Esophagus squamous epithelium (tissue), 4 donors: ENCODE measurements at regions not wholly inside any gene's neighbourhood (a gene's known extent, or its start where the extent isn't known, plus 50 kb on each side); places are given as distances from the start of the nearest gene placed in this dataset.

Source experiments
- POLR2A ChIP-seq, 4 donors: fragments of 450-650 bp; IDR thresholded peaks; one replicate each; pipeline ENCODE4 v1.6.1; 2017; ENCODE audit warnings: antibody characterized with exemption in 4 of 4, mild to moderate bottlenecking in 4 of 4, moderate library complexity in 3 of 4
- TF ChIP-seq, protein P1 (sequence below), 6 experiments: fragments of 450-650 bp in 4 of 6; fragments of 200-600 bp in 2 of 6; sonication (generic) in 2 of 6; IDR thresholded peaks; one replicate each; pipeline ENCODE4 v1.5.1; 2016 to 2019; ENCODE audit warnings: antibody characterized with exemption in 6 of 6, mild to moderate bottlenecking in 4 of 6, moderate library complexity in 4 of 6

- TF ChIP-seq, protein P1, sequence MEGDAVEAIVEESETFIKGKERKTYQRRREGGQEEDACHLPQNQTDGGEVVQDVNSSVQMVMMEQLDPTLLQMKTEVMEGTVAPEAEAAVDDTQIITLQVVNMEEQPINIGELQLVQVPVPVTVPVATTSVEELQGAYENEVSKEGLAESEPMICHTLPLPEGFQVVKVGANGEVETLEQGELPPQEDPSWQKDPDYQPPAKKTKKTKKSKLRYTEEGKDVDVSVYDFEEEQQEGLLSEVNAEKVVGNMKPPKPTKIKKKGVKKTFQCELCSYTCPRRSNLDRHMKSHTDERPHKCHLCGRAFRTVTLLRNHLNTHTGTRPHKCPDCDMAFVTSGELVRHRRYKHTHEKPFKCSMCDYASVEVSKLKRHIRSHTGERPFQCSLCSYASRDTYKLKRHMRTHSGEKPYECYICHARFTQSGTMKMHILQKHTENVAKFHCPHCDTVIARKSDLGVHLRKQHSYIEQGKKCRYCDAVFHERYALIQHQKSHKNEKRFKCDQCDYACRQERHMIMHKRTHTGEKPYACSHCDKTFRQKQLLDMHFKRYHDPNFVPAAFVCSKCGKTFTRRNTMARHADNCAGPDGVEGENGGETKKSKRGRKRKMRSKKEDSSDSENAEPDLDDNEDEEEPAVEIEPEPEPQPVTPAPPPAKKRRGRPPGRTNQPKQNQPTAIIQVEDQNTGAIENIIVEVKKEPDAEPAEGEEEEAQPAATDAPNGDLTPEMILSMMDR (IDR thresholded peaks at IDR 0.05) = no peak
- no peak for TF ChIP-seq POLR2A (IDR thresholded peaks at IDR 0.05)
These were observed 431.5 kb upstream of the CHRM3 start for GRCh38 chr1:238954865-238955264.
